Retina (tissue), 1 donor: ENCODE measurements at regions not wholly inside any gene's neighbourhood (a gene's known extent, or its start where the extent isn't known, plus 50 kb on each side); places are given as distances from the start of the nearest gene placed in this dataset.
"Not testable (repeated sequence)": the region's sequence is repeated elsewhere in the genome, so short reads cannot be mapped to it uniquely, and the experiment has no call there.

Source experiments
- DNase-seq: peaks from one replicate; pipeline ENCODE4 v3.0.0-alpha.2; 2016

- DNase-seq: peak; percentile 0
Observed at GRCh38 chrX:10469-11458, 270.4 kb upstream of the PLCXD1 start.

DNA sequence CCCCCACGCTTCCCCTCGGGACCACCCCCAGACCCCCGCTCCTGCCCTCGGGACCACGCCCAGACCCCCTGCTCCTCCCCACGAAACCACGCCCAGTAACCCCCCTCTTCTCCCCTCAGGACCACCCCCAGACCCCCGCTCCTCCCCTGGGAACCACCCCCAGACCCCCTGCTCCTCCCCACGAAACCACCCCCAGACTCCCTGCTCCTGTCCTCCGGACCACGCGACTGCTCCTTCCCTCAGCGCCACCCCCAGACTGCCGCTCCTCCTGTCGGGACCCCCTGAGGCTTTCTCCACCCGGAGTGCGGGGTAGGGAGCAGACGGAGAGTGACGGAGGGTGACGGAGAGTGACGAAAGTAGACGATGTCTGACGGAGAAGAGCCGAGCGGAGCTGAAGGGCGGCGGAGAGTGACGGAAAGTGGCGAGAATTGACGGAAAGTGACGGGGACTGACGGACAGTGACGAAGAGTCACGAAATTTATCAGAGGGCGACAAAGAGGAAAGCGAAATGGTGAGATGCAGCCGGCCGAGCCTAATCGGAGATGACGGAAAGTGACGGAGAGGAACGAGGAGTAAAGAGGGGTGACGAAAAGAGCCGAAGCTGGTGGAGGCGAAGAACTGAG, 267.2 kb upstream of the PLCXD1 start:
- DNase-seq: not testable (repeated sequence)

DNA sequence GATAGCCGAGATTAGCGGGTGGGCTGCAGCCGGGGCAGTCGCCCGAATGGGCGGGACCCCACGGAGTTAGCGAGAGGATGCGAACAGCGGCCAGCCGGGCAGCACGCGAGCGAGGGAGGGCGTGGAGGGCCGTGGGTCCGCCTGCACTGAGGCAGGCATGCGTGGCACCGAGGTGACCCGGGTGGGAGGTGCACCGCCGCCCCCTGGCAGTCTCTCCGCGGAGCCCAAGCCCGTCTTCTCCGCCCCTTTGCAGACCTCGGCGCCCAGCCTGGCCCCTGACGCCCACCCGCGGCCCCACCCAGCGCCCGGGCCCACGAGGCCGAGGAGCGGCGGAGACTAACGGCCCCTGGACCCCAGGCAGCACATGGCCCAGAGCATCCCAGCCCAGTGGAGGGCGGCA, 266.7 kb upstream of the PLCXD1 start:
- not testable (repeated sequence) for DNase-seq

DNA sequence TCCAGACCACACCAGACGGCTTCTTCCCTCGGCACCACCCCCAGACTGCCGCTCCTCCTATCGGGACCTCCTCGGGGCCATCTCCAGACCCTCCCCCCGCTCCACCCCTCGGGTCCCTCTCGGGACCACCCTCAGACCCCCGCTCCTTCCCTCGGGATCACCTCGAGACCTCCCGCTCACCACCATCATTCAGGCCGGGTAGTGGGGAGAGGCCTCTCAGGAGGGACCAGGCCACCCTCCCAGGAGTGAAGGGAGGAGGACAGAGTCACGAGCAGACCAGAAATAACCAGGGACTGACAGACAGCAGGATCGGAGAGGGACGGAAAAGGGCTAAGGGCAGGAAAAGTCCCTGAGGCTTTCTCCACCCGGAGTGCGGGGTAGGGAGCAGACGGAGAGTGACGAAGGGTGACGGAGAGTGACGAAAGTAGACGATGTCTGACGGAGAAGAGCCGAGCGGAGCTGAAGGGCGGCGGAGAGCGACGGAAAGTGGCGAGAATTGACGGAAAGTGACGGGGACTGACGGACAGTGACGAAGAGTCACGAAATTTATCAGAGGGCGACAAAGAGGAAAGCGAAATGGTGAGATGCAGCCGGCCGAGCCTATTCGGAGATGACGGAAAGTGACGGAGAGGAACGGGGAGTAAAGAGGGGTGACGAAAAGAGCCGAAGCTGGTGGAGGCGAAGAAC, 262.3 kb upstream of the PLCXD1 start:
- DNase-seq: not testable (repeated sequence)

DNA sequence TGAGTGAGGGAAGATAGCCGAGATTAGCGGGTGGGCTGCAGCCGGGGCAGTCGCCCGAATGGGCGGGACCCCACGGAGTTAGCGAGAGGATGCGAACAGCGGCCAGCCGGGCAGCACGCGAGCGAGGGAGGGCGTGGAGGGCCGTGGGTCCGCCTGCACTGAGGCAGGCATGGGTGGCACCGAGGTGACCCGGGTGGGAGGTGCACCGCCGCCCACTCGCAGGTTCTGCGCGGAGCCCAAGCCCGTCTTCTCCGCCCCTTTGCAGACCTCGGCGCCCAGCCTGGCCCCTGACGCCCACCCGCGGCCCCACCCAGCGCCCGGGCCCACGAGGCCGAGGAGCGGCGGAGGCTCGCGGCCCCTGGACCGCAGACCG, 261.7 kb upstream of the PLCXD1 start:
- not testable (repeated sequence) for DNase-seq

GRCh38 chrX:19912-20571, 261.1 kb upstream of the PLCXD1 start:
- peak; percentile 2 for DNase-seq

DNA sequence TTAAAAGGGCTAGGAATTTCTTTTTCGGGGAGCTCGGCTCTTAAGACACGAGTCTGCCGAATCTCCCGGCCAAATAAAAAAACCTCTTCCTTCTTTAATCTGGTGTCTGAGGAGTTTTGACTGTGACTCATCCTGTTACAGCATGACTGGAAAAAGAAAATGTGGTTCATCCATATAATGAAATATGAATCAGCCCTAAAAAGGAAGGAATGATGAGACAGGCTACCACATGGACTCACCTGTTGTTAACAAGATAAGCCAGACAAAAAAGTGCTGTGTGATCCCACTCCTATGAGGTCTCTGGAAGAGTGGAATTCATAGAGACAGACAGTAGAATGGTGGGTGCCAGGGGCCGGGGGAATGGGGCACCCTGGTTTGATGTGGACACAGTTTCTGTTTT, 257.0 kb upstream of the PLCXD1 start:
- DNase-seq: not testable (repeated sequence)
